Skeletal muscle tissue (tissue), 3 donors: ENCODE measurements at regions not wholly inside any gene's neighbourhood (a gene's known extent, or its start where the extent isn't known, plus 50 kb on each side); places are given as distances from the start of the nearest gene placed in this dataset.

ENCODE experiments used
- H3K27ac ChIP-seq: one replicate; pipeline ENCODE4 v1.7.0; 2013; ENCODE audit warnings: mild to moderate bottlenecking, low read depth, low read length, inconsistent platforms
- H3K27me3 ChIP-seq, 3 donors: one replicate each; pipeline ENCODE4 v1.7.0; 2013; ENCODE audit warnings: low read length in 3 of 3; ENCODE audit not compliant: control insufficient read depth in 3 of 3, insufficient read depth in 3 of 3
- H3K36me3 ChIP-seq, 3 donors: one replicate each; pipeline ENCODE4 v1.7.0; 2013; ENCODE audit warnings: low read length in 3 of 3; ENCODE audit not compliant: control insufficient read depth in 3 of 3, insufficient read depth in 3 of 3
- H3K4me1 ChIP-seq, 3 donors: one replicate each; pipeline ENCODE4 v1.7.0; 2013; ENCODE audit warnings: low read length in 3 of 3, mild to moderate bottlenecking in 3 of 3; ENCODE audit not compliant: control insufficient read depth in 3 of 3, insufficient read depth in 3 of 3
- H3K4me3 ChIP-seq, 3 donors: one replicate each; pipeline ENCODE4 v1.7.0; 2013; ENCODE audit warnings: low read length in 3 of 3
- H3K9ac ChIP-seq, 3 donors: one replicate each; pipeline ENCODE4 v1.7.0; 2013; ENCODE audit warnings: low read length in 3 of 3, mild to moderate bottlenecking in 3 of 3, moderate library complexity in 2 of 3, low read depth in 1 of 3
- H3K9me3 ChIP-seq, 3 donors: one replicate each; pipeline ENCODE4 v1.7.0; 2013; ENCODE audit warnings: low read length in 3 of 3; ENCODE audit not compliant: control insufficient read depth in 3 of 3
- donor health status: Osteomylitis.

- no peak overlapping the region for H3K4me3 ChIP-seq
- no peak overlapping the region for H3K27ac ChIP-seq
- H3K9ac ChIP-seq = no peak overlapping the region
- no peaks in the 10 kb centered on the region for H3K9me3 ChIP-seq
- H3K4me1 ChIP-seq = no peaks in the 10 kb centered on the region
- no peaks in the 10 kb centered on the region for H3K36me3 ChIP-seq
- H3K27me3 ChIP-seq = peaks cover 3 to 5% (median 4%) of the 10 kb centered on the region in 3 donors
Measured at GRCh38 chr2:129067953-129068352, 749.3 kb upstream of the HS6ST1 start.

- H3K36me3 ChIP-seq = no peaks in the 10 kb centered on the region
- no peak overlapping the region for H3K4me3 ChIP-seq
- H3K9me3 ChIP-seq = no peaks in the 10 kb centered on the region
- no peak overlapping the region for H3K27ac ChIP-seq
- peaks cover 3 to 5% (median 4%) of the 10 kb centered on the region in 3 donors for H3K27me3 ChIP-seq
- H3K9ac ChIP-seq = no peak overlapping the region
- H3K4me1 ChIP-seq = no peaks in the 10 kb centered on the region
Measured at GRCh38 chr2:129068543-129068942, 749.9 kb upstream of the HS6ST1 start.

- peaks cover 3 to 5% (median 4%) of the 10 kb centered on the region in 3 donors for H3K27me3 ChIP-seq
- no peak overlapping the region for H3K27ac ChIP-seq
Measured at GRCh38 chr2:129069875-129070594, 751.4 kb upstream of the HS6ST1 start.

GRCh38 chr2:129070663-129071062 lies 752.0 kb upstream of the HS6ST1 start:
- Histone ChIP-seq H3K27me3 (peaks cover 3 to 5% (median 4%) of the 10 kb centered on the region in 3 donors), H3K4me3 (no peak overlapping the region), H3K9ac (no peak overlapping the region), H3K36me3 (no peaks in the 10 kb centered on the region), H3K27ac (no peak overlapping the region), H3K9me3 (no peaks in the 10 kb centered on the region), H3K4me1 (no peaks in the 10 kb centered on the region)

More at GRCh38 chr2:129069875-129070594, 751.4 kb upstream of the HS6ST1 start:
- Histone ChIP-seq H3K4me1 (no peaks in the 10 kb centered on the region), H3K9ac (no peak overlapping the region), H3K4me3 (no peak overlapping the region), H3K9me3 (no peaks in the 10 kb centered on the region), H3K36me3 (no peaks in the 10 kb centered on the region)

- no peaks in the 10 kb centered on the region for H3K4me1 ChIP-seq
- H3K36me3 ChIP-seq = no peaks in the 10 kb centered on the region
- H3K4me3 ChIP-seq = no peak overlapping the region
- no peaks in the 10 kb centered on the region for H3K9me3 ChIP-seq
- H3K27me3 ChIP-seq = peaks cover 3 to 9% (median 7%) of the 10 kb centered on the region in 3 donors
- H3K9ac ChIP-seq = no peak overlapping the region
- H3K27ac ChIP-seq = no peak overlapping the region
Measured at GRCh38 chr2:129071531-129071930, 752.9 kb upstream of the HS6ST1 start.

GRCh38 chr2:129074298-129074920 lies 755.7 kb upstream of the HS6ST1 start:
- Histone ChIP-seq H3K27ac (no peak overlapping the region), H3K9ac (no peak overlapping the region), H3K9me3 (no peaks in the 10 kb centered on the region), H3K4me3 (no peak overlapping the region), H3K27me3 (peaks cover 0 to 16% (median 15%) of the 10 kb centered on the region in 3 donors), H3K36me3 (no peaks in the 10 kb centered on the region), H3K4me1 (no peaks in the 10 kb centered on the region)

GRCh38 chr2:129078548-129078947 lies 759.9 kb upstream of the HS6ST1 start:
- Histone ChIP-seq H3K27ac (no peak overlapping the region), H3K4me1 (no peaks in the 10 kb centered on the region), H3K9me3 (no peaks in the 10 kb centered on the region), H3K9ac (no peak overlapping the region), H3K27me3 (peaks cover 0 to 16% (median 12%) of the 10 kb centered on the region in 3 donors), H3K36me3 (no peaks in the 10 kb centered on the region), H3K4me3 (no peak overlapping the region)

GRCh38 chr2:129080715-129081476 lies 762.2 kb upstream of the HS6ST1 start:
- no peak overlapping the region for H3K4me3 ChIP-seq
- H3K9me3 ChIP-seq = no peaks in the 10 kb centered on the region
- no peaks in the 10 kb centered on the region for H3K4me1 ChIP-seq
- no peaks in the 10 kb centered on the region for H3K36me3 ChIP-seq
- H3K27ac ChIP-seq = no peak overlapping the region
- H3K9ac ChIP-seq = no peak overlapping the region
- H3K27me3 ChIP-seq = peaks cover 0 to 16% (median 12%) of the 10 kb centered on the region in 3 donors

- Histone ChIP-seq H3K4me1 (no peaks in the 10 kb centered on the region), H3K9me3 (no peaks in the 10 kb centered on the region), H3K4me3 (no peak overlapping the region), H3K27ac (no peak overlapping the region), H3K36me3 (no peaks in the 10 kb centered on the region), H3K9ac (no peak overlapping the region), H3K27me3 (no peaks in the 10 kb centered on the region)
Measured at GRCh38 chr2:129085386-129085785, 766.7 kb upstream of the HS6ST1 start.
